OCI-LY3 (cell line): ENCODE measurements at regions not wholly inside any gene's neighbourhood (a gene's known extent, or its start where the extent isn't known, plus 50 kb on each side); places are given as distances from the start of the nearest gene placed in this dataset.

Experiments used
- EZH2phosphoT487 ChIP-seq: fragments of 200-600 bp; shearing (Covaris generic); IDR thresholded peaks from 2 replicates; pipeline ENCODE4 v1.6.1; 2018; ENCODE audit warnings: antibody characterized with exemption, mixed run types, low read depth
- TF ChIP-seq, protein P1 (sequence below): fragments of 200-600, 300-600 bp; sonication (generic); IDR thresholded peaks from 2 replicates; pipeline ENCODE4 v1.5.1; 2014; ENCODE audit warnings: antibody characterized with exemption, low read length, low read depth

DNA sequence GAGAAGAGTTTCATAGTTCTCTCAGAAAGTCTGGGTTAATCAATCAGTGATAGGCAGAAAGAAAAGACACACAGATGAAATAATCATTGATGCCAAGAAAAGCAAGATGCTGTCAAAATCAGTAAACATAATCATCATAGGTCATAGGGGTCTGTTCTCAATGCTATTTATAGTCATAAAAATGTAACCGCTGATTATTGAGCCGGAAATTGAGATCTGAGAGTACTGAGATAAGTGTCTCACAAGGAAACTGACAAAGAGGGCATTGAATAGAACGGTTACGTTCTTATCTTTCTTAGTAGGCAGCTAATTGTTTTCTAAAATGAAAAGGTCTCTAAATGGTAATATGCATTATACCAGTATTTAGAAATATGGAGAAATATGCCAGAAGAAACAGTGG lies 1686.1 kb upstream of the AGA start:
- TF ChIP-seq, protein P1, sequence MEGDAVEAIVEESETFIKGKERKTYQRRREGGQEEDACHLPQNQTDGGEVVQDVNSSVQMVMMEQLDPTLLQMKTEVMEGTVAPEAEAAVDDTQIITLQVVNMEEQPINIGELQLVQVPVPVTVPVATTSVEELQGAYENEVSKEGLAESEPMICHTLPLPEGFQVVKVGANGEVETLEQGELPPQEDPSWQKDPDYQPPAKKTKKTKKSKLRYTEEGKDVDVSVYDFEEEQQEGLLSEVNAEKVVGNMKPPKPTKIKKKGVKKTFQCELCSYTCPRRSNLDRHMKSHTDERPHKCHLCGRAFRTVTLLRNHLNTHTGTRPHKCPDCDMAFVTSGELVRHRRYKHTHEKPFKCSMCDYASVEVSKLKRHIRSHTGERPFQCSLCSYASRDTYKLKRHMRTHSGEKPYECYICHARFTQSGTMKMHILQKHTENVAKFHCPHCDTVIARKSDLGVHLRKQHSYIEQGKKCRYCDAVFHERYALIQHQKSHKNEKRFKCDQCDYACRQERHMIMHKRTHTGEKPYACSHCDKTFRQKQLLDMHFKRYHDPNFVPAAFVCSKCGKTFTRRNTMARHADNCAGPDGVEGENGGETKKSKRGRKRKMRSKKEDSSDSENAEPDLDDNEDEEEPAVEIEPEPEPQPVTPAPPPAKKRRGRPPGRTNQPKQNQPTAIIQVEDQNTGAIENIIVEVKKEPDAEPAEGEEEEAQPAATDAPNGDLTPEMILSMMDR: no peak
- no peak for TF ChIP-seq EZH2phosphoT487
